NCI-H2171 treated with DMSO at 0.1 percent for 48 hours (cell line): ENCODE measurements at regions not wholly inside any gene's neighbourhood (a gene's known extent, or its start where the extent isn't known, plus 50 kb on each side); places are given as distances from the start of the nearest gene placed in this dataset.

Experiments used
- DNase-seq: peaks from one replicate; lab custom pipeline; 2025; lab: John Stamatoyannopoulos, UW

GRCh38 chr13:99821741-99822140 is 149.8 kb downstream of the ZIC5 start:
- DNase-seq, result no peak

GRCh38 chr13:99819967-99820366 is 151.6 kb downstream of the ZIC5 start:
- peak; percentile 23 for DNase-seq

- no peak for DNase-seq
Measured at GRCh38 chr13:99816321-99816720, 155.2 kb downstream of the ZIC5 start.

GRCh38 chr13:99813336-99814095 is 158.1 kb downstream of the ZIC5 start:
- no peak for DNase-seq

GRCh38 chr13:99812625-99813024 is 158.9 kb downstream of the ZIC5 start:
- no peak for DNase-seq

GRCh38 chr13:99811067-99811700 is 160.4 kb downstream of the ZIC5 start:
- DNase-seq, result no peak

GRCh38 chr13:99809926-99810325 is 161.6 kb downstream of the ZIC5 start:
- DNase-seq, result no peak

GRCh38 chr13:99809496-99809895 is 162.1 kb downstream of the ZIC5 start:
- no peak for DNase-seq

GRCh38 chr13:99808786-99809185 is 162.8 kb downstream of the ZIC5 start:
- DNase-seq, result no peak

- DNase-seq, result no peak
Measured at GRCh38 chr13:99806671-99807070, 164.9 kb downstream of the ZIC5 start.

- no peak for DNase-seq
Measured at GRCh38 chr13:99805361-99805760, 166.2 kb downstream of the ZIC5 start.

- DNase-seq, result no peak
Measured at GRCh38 chr13:99803141-99803540, 168.4 kb downstream of the ZIC5 start.

- DNase-seq, result no peak
Measured at GRCh38 chr13:99802416-99802815, 169.2 kb downstream of the ZIC5 start.

GRCh38 chr13:99800951-99801350 is 170.6 kb downstream of the ZIC5 start:
- DNase-seq, result no peak

- DNase-seq, result no peak
Measured at GRCh38 chr13:99800011-99800410, 171.6 kb downstream of the ZIC5 start.

GRCh38 chr13:99798756-99799155 is 172.8 kb downstream of the ZIC5 start:
- DNase-seq, result no peak

- no peak for DNase-seq
Measured at GRCh38 chr13:99797691-99798090, 173.9 kb downstream of the ZIC5 start.

GRCh38 chr13:99796175-99796819 is 175.3 kb downstream of the ZIC5 start:
- DNase-seq, result no peak

- no peak for DNase-seq
Measured at GRCh38 chr13:99792079-99792921, 179.3 kb downstream of the ZIC5 start.

GRCh38 chr13:99782669-99783068 is 188.9 kb downstream of the ZIC5 start:
- no peak for DNase-seq

- no peak for DNase-seq
Measured at GRCh38 chr13:99778500-99778899, 193.1 kb downstream of the ZIC5 start.

- DNase-seq, result no peak
Measured at GRCh38 chr13:99777873-99778272, 193.7 kb downstream of the ZIC5 start.
